Neural cell (in vitro differentiated cells): ENCODE measurements at regions not wholly inside any gene's neighbourhood (a gene's known extent, or its start where the extent isn't known, plus 50 kb on each side); places are given as distances from the start of the nearest gene placed in this dataset.

ENCODE experiments used
- H2AFZ ChIP-seq: fragments of 200-600, 300-800 bp; sonication (generic), shearing (Covaris generic); 2 replicates; pipeline ENCODE4 v1.6.0; 2014; ENCODE audit warnings: low read depth, mild to moderate bottlenecking, antibody characterized with exemption, low read length, moderate library complexity
- H3F3A ChIP-seq: fragments of 200-600 bp; shearing (Covaris generic); 2 replicates; pipeline ENCODE4 v1.6.1; 2016; ENCODE audit warnings: mild to moderate bottlenecking, moderate library complexity, mixed read lengths, antibody characterized with exemption, low read length; ENCODE audit not compliant: insufficient read depth, poor library complexity, severe bottlenecking
- H3K27ac ChIP-seq: fragments of 200-600, 300-800 bp; sonication (generic), shearing (Covaris generic); 2 replicates; pipeline ENCODE4 v1.5.1; 2014; ENCODE audit warnings: mild to moderate bottlenecking, low read length, moderate library complexity
- H3K27me3 ChIP-seq: fragments of 300-800, 200-600 bp; sonication (generic), shearing (Covaris generic); 2 replicates; pipeline ENCODE4 v1.6.0; 2014; ENCODE audit warnings: mild to moderate bottlenecking, low read depth, low read length, moderate library complexity; ENCODE audit not compliant: insufficient read depth
- H3K36me3 ChIP-seq: fragments of 300-800, 200-600 bp; sonication (generic), shearing (Covaris generic); 2 replicates; pipeline ENCODE4 v1.5.1; 2014; ENCODE audit warnings: mild to moderate bottlenecking, antibody characterized with exemption, low read length, moderate library complexity; ENCODE audit not compliant: insufficient read depth
- H3K4me2 ChIP-seq: fragments of 300-800, 200-600 bp; sonication (generic), shearing (Covaris generic); 2 replicates; pipeline ENCODE4 v1.6.0; 2014; ENCODE audit warnings: mild to moderate bottlenecking, low read length
- H3K4me3 ChIP-seq: fragments of 300-800, 200-600 bp; sonication (generic), shearing (Covaris generic); 2 replicates; pipeline ENCODE4 v1.5.1; 2014; ENCODE audit warnings: mild to moderate bottlenecking, low read length, moderate library complexity
- H3K79me2 ChIP-seq: fragments of 200-600 bp; shearing (Covaris generic); replicated peaks from 2 replicates; pipeline ENCODE4 v1.6.0; 2014; ENCODE audit warnings: mild to moderate bottlenecking, low read length, moderate library complexity; ENCODE audit not compliant: insufficient read depth
- H3K9ac ChIP-seq: fragments of 300-800, 200-600 bp; sonication (generic), shearing (Covaris generic); 2 replicates; pipeline ENCODE4 v1.6.1; 2016; ENCODE audit warnings: mild to moderate bottlenecking, low read length, mixed read lengths
- H3K9me2 ChIP-seq: fragments of 200-600 bp; shearing (Covaris generic); 2 replicates; pipeline ENCODE4 v1.6.1; 2016; ENCODE audit warnings: mild to moderate bottlenecking, low read length, mixed read lengths; ENCODE audit not compliant: insufficient read depth
- H3K9me3 ChIP-seq: fragments of 200-600, 300-800 bp; sonication (generic), shearing (Covaris generic); 2 replicates; pipeline ENCODE4 v1.6.1; 2016; ENCODE audit warnings: mild to moderate bottlenecking, mixed run types, low read length, moderate library complexity, mixed read lengths
- H4K20me1 ChIP-seq: fragments of 200-600 bp; shearing (Covaris generic); 2 replicates; pipeline ENCODE4 v1.6.1; 2016; ENCODE audit warnings: mild to moderate bottlenecking, mixed run types; ENCODE audit not compliant: insufficient read depth
- CTCF ChIP-seq: fragments of 450-650 bp; IDR thresholded peaks from 2 replicates; pipeline ENCODE4 v1.5.1; 2014; ENCODE audit warnings: antibody characterized with exemption, mild to moderate bottlenecking, moderate library complexity; ENCODE audit not compliant: poor library complexity, severe bottlenecking
- EP300 ChIP-seq: fragments of 450-650 bp; conservative IDR thresholded peaks from 2 replicates; pipeline ENCODE4 v1.6.1; 2014; ENCODE audit warnings: antibody characterized with exemption, mild to moderate bottlenecking, moderate library complexity; ENCODE audit not compliant: poor library complexity, severe bottlenecking
- EZH2 ChIP-seq: fragments of 200-600, 300-800 bp; shearing (Covaris generic), sonication (generic); IDR thresholded peaks from 2 replicates; pipeline ENCODE4 v1.6.1; 2014; ENCODE audit warnings: antibody characterized with exemption, low read length, borderline replicate concordance, mild to moderate bottlenecking; ENCODE audit not compliant: insufficient read depth, poor library complexity, severe bottlenecking
- MXI1 ChIP-seq: fragments of 450-650 bp; conservative IDR thresholded peaks from 2 replicates; pipeline ENCODE4 v1.6.1; 2014; ENCODE audit warnings: antibody characterized with exemption, mild to moderate bottlenecking; ENCODE audit not compliant: poor library complexity, severe bottlenecking
- POLR2AphosphoS5 ChIP-seq: IDR thresholded peaks from 2 replicates; pipeline ENCODE4 v1.6.1; 2012
- RAD21 ChIP-seq: fragments of 450-650 bp; conservative IDR thresholded peaks from 2 replicates; pipeline ENCODE4 v1.6.1; 2014; ENCODE audit warnings: antibody characterized with exemption, mild to moderate bottlenecking, moderate library complexity
- SMC3 ChIP-seq: fragments of 450-650 bp; conservative IDR thresholded peaks from 2 replicates; pipeline ENCODE4 v1.6.1; 2014; ENCODE audit warnings: antibody characterized with exemption, mild to moderate bottlenecking, moderate library complexity; ENCODE audit not compliant: poor library complexity
- TAF1 ChIP-seq: IDR thresholded peaks from 2 replicates; pipeline ENCODE4 v1.6.1; 2012; ENCODE audit warnings: low read depth
- TF ChIP-seq, protein P1 (sequence below): IDR thresholded peaks from 2 replicates; pipeline ENCODE4 v1.6.1; 2012; ENCODE audit warnings: borderline replicate concordance

- Histone ChIP-seq H3K27me3 (no peaks in the 10 kb centered on the region), H3K9me2 (no peaks in the 10 kb centered on the region), H3K4me2 (no peak overlapping the region), H3K27ac (no peak overlapping the region), H3K4me3 (no peak overlapping the region), H2AFZ (no peak overlapping the region), H3K79me2 (no peaks in the 10 kb centered on the region), H3K9ac (no peak overlapping the region), H3K36me3 (no peaks in the 10 kb centered on the region), H3F3A (no peaks in the 10 kb centered on the region), H3K9me3 (no peaks in the 10 kb centered on the region), H4K20me1 (no peaks in the 10 kb centered on the region)
- no peak for TF ChIP-seq TAF1
- no peak for TF ChIP-seq CTCF
- TF ChIP-seq EZH2, result no peak
- no peak for TF ChIP-seq RAD21
- TF ChIP-seq, protein P1, sequence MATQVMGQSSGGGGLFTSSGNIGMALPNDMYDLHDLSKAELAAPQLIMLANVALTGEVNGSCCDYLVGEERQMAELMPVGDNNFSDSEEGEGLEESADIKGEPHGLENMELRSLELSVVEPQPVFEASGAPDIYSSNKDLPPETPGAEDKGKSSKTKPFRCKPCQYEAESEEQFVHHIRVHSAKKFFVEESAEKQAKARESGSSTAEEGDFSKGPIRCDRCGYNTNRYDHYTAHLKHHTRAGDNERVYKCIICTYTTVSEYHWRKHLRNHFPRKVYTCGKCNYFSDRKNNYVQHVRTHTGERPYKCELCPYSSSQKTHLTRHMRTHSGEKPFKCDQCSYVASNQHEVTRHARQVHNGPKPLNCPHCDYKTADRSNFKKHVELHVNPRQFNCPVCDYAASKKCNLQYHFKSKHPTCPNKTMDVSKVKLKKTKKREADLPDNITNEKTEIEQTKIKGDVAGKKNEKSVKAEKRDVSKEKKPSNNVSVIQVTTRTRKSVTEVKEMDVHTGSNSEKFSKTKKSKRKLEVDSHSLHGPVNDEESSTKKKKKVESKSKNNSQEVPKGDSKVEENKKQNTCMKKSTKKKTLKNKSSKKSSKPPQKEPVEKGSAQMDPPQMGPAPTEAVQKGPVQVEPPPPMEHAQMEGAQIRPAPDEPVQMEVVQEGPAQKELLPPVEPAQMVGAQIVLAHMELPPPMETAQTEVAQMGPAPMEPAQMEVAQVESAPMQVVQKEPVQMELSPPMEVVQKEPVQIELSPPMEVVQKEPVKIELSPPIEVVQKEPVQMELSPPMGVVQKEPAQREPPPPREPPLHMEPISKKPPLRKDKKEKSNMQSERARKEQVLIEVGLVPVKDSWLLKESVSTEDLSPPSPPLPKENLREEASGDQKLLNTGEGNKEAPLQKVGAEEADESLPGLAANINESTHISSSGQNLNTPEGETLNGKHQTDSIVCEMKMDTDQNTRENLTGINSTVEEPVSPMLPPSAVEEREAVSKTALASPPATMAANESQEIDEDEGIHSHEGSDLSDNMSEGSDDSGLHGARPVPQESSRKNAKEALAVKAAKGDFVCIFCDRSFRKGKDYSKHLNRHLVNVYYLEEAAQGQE, result no peak
- no peak for TF ChIP-seq SMC3
- TF ChIP-seq POLR2AphosphoS5, result no peak
- no peak for TF ChIP-seq MXI1
- TF ChIP-seq EP300, result no peak
These were observed 141.1 kb upstream of the PTPRG start for GRCh38 chr3:61420136-61420759.

DNA sequence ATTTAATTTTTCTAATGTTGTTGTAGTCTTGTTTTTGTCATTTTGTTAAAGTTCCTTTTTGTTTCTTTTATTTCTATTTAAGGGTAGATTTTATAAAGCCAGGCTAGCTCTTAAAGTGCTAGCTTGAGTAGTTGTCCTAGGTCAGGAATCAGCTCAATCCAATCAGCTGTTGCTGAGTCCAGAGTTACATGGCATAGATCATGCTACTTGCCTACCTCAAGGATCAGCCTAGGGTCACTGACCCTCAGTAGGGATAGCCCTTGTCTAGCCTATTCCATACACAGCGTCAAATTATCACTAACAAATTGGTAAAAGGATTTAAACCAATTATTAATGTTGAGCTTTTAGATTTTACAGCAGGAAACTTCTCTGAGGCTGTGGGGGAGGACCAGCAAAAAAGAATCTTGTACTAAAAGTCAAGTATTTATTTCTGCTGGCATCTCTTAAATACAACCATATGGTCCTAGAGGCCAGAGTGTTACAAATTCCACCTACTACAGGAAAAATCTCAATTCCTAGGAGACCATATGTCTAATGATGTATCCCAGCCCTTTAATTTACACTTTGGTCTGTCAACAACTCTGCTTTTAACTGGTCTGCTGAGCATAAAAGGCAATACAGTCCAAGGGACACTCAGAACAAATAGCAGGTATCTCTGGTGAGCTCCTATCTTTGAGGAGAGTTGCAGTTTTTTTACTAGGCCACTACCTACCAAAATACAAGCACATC is 138.3 kb upstream of the PTPRG start:
- H3K27ac ChIP-seq, result no peak overlapping the region
- TF ChIP-seq EZH2 (no peak), EP300 (no peak), RAD21 (no peak), CTCF (no peak), SMC3 (no peak), POLR2AphosphoS5 (no peak), MXI1 (no peak), TAF1 (no peak)
- TF ChIP-seq, protein P1, result no peak
- H3K27me3 ChIP-seq, result no peaks in the 10 kb centered on the region
- no peak overlapping the region for H3K4me3 ChIP-seq
- no peaks in the 10 kb centered on the region for H4K20me1 ChIP-seq
- no peak overlapping the region for H2AFZ ChIP-seq
- H3K9ac ChIP-seq, result no peak overlapping the region
- H3K36me3 ChIP-seq, result no peaks in the 10 kb centered on the region
- no peaks in the 10 kb centered on the region for H3K9me3 ChIP-seq
- no peaks in the 10 kb centered on the region for H3F3A ChIP-seq
- no peaks in the 10 kb centered on the region for H3K9me2 ChIP-seq
- no peak overlapping the region for H3K4me2 ChIP-seq
- no peaks in the 10 kb centered on the region for H3K79me2 ChIP-seq
